ENCODE measurements at regions not wholly inside any gene's neighbourhood (a gene's known extent, or its start where the extent isn't known, plus 50 kb on each side); places are given as distances from the start of the nearest gene placed in this dataset.

DNA sequence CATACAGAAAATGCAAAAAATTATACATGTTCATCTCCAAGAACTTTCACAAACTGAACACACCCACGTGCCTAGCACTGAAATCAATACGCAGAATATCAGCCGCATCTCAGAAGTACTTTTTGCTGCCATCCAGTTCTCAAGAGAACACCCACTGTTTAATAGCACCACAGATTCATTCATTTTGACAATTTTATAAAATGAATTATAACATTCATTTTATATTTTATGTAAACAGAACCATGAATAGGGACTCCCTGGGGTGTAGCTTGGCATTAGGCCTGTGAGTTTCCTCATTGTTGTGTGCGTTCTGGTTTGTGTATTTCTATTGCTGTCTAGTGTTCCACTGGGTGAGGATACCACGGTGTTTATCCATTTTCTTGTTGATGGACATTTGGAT, 77.3 kb upstream of the PIP4K2A start:
- TF ChIP-seq CTCF (IDR thresholded peaks at IDR 0.05) (no peak), POLR2A (IDR thresholded peaks at IDR 0.05) (no peak)
